T-helper 17 cell (primary cell): ENCODE measurements at regions not wholly inside any gene's neighbourhood (a gene's known extent, or its start where the extent isn't known, plus 50 kb on each side); places are given as distances from the start of the nearest gene placed in this dataset.
"Not testable (repeated sequence)": the region's sequence is repeated elsewhere in the genome, so short reads cannot be mapped to it uniquely, and the experiment has no call there.

ENCODE experiments used
- ATAC-seq: fragments of 150-1000 bp; cut with Tn5 transposase; 2 replicates; pipeline ENCODE4 v1.10.0; 2021; ENCODE audit warnings: mild to moderate bottlenecking, moderate library complexity
- DNase-seq, 3 donors: peaks; one replicate each; pipeline versions ENCODE4 v3.0.0 to v3.0.0-alpha.2; 2020 to 2021
- H3K9me3 ChIP-seq: one replicate; pipeline ENCODE4 v1.7.0; 2013; ENCODE audit warnings: low read length, mild to moderate bottlenecking; ENCODE audit not compliant: control insufficient read depth, poor library complexity, severe bottlenecking
- H3K27ac Mint-ChIP-seq: one replicate; pipeline ENCODE4 v1.8.0; 2022; ENCODE audit warnings: mild to moderate bottlenecking, moderate library complexity, mixed read lengths
- H3K27me3 Mint-ChIP-seq: one replicate; pipeline ENCODE4 v1.8.0; 2022; ENCODE audit warnings: mixed read lengths
- H3K36me3 Mint-ChIP-seq: one replicate; pipeline ENCODE4 v1.8.0; 2022; ENCODE audit warnings: low read depth, mixed read lengths
- H3K4me1 Mint-ChIP-seq: one replicate; pipeline ENCODE4 v1.8.0; 2022; ENCODE audit warnings: mild to moderate bottlenecking, mixed read lengths
- H3K4me3 Mint-ChIP-seq: one replicate; pipeline ENCODE4 v1.8.0; 2022; ENCODE audit warnings: mild to moderate bottlenecking, moderate library complexity, mixed read lengths

- H3K4me3 Mint-ChIP-seq = no peak overlapping the region
These were observed 115.7 kb upstream of the ZNF536 start for GRCh38 chr19:30256496-30256850.

GRCh38 chr19:30263830-30264381 lies 108.3 kb upstream of the ZNF536 start:
- no peak overlapping the region for H3K27ac Mint-ChIP-seq
- peaks cover 43% of the 10 kb centered on the region for H3K27me3 Mint-ChIP-seq
- no peak overlapping the region for H3K4me3 Mint-ChIP-seq
- no peaks in the 10 kb centered on the region for H3K36me3 Mint-ChIP-seq
- no peak for DNase-seq
- no peaks in the 10 kb centered on the region for H3K9me3 ChIP-seq
- peaks cover 2% of the 10 kb centered on the region for H3K4me1 Mint-ChIP-seq
- ATAC-seq = no peak

More at GRCh38 chr19:30256496-30256850, 115.7 kb upstream of the ZNF536 start:
- Mint-ChIP-seq H3K27ac (no peak overlapping the region), H3K27me3 (peaks cover 60% of the 10 kb centered on the region), H3K4me1 (no peaks in the 10 kb centered on the region), H3K36me3 (no peaks in the 10 kb centered on the region)
- H3K9me3 ChIP-seq = no peaks in the 10 kb centered on the region
- DNase-seq (no peak), ATAC-seq (no peak)

GRCh38 chr19:30265918-30266317 lies 106.3 kb upstream of the ZNF536 start:
- not testable (repeated sequence) for ATAC-seq, H3K4me3 Mint-ChIP-seq, H3K36me3 Mint-ChIP-seq, H3K9me3 ChIP-seq, DNase-seq, H3K4me1 Mint-ChIP-seq, H3K27ac Mint-ChIP-seq
- H3K27me3 Mint-ChIP-seq = peaks cover 44% of the 10 kb centered on the region

- H3K27ac Mint-ChIP-seq = no peak overlapping the region
- H3K9me3 ChIP-seq = no peaks in the 10 kb centered on the region
- DNase-seq (no peak), ATAC-seq (no peak)
- H3K4me1 Mint-ChIP-seq = peaks cover 2% of the 10 kb centered on the region
- H3K4me3 Mint-ChIP-seq = no peak overlapping the region
- H3K36me3 Mint-ChIP-seq = no peaks in the 10 kb centered on the region
- peaks cover 44% of the 10 kb centered on the region for H3K27me3 Mint-ChIP-seq
These were observed 105.5 kb upstream of the ZNF536 start for GRCh38 chr19:30266687-30267086.

- Mint-ChIP-seq H3K36me3 (no peaks in the 10 kb centered on the region), H3K4me3 (no peak overlapping the region), H3K27me3 (peaks cover 41% of the 10 kb centered on the region), H3K4me1 (peaks cover 2% of the 10 kb centered on the region), H3K27ac (no peak overlapping the region)
- ATAC-seq (no peak), DNase-seq (no peak)
- H3K9me3 ChIP-seq = no peaks in the 10 kb centered on the region
These were observed 104.9 kb upstream of the ZNF536 start for GRCh38 chr19:30267332-30267731.

GRCh38 chr19:30268601-30269000 lies 103.6 kb upstream of the ZNF536 start:
- no peaks in the 10 kb centered on the region for H3K9me3 ChIP-seq
- Mint-ChIP-seq H3K36me3 (no peaks in the 10 kb centered on the region), H3K4me3 (no peak overlapping the region), H3K27me3 (peaks cover 32% of the 10 kb centered on the region), H3K27ac (no peak overlapping the region), H3K4me1 (peaks cover 1% of the 10 kb centered on the region)
- DNase-seq (no peak), ATAC-seq (no peak)

- no peaks in the 10 kb centered on the region for H3K9me3 ChIP-seq
- no peak for ATAC-seq
- Mint-ChIP-seq H3K4me3 (no peak overlapping the region), H3K27ac (no peak overlapping the region), H3K4me1 (no peaks in the 10 kb centered on the region), H3K27me3 (peaks cover 22% of the 10 kb centered on the region), H3K36me3 (no peaks in the 10 kb centered on the region)
- no peak for DNase-seq
These were observed 102.5 kb upstream of the ZNF536 start for GRCh38 chr19:30269638-30270037.

- no peaks in the 10 kb centered on the region for H3K9me3 ChIP-seq
- Mint-ChIP-seq H3K27me3 (peaks cover 16% of the 10 kb centered on the region), H3K4me1 (no peaks in the 10 kb centered on the region), H3K4me3 (no peak overlapping the region), H3K27ac (no peak overlapping the region), H3K36me3 (no peaks in the 10 kb centered on the region)
- no peak for DNase-seq
- no peak for ATAC-seq
These were observed 100.4 kb upstream of the ZNF536 start for GRCh38 chr19:30271816-30272215.

GRCh38 chr19:30272554-30272953 lies 99.6 kb upstream of the ZNF536 start:
- DNase-seq (no peak), ATAC-seq (no peak)
- Mint-ChIP-seq H3K36me3 (no peaks in the 10 kb centered on the region), H3K4me3 (no peak overlapping the region), H3K4me1 (no peaks in the 10 kb centered on the region), H3K27ac (no peak overlapping the region), H3K27me3 (peaks cover 14% of the 10 kb centered on the region)
- no peaks in the 10 kb centered on the region for H3K9me3 ChIP-seq

- Mint-ChIP-seq H3K27me3 (peaks cover 20% of the 10 kb centered on the region), H3K36me3 (no peaks in the 10 kb centered on the region), H3K27ac (no peak overlapping the region), H3K4me3 (no peak overlapping the region), H3K4me1 (no peaks in the 10 kb centered on the region)
- DNase-seq = no peak
- ATAC-seq = no peak
- H3K9me3 ChIP-seq = no peaks in the 10 kb centered on the region
These were observed 99.0 kb upstream of the ZNF536 start for GRCh38 chr19:30273184-30273583.

GRCh38 chr19:30274987-30275386 lies 97.2 kb upstream of the ZNF536 start:
- ATAC-seq = no peak
- no peaks in the 10 kb centered on the region for H3K36me3 Mint-ChIP-seq

GRCh38 chr19:30276011-30276882 lies 95.9 kb upstream of the ZNF536 start:
- ATAC-seq = no peak
- Mint-ChIP-seq H3K27me3 (peaks cover 15% of the 10 kb centered on the region), H3K4me3 (no peak overlapping the region), H3K4me1 (no peaks in the 10 kb centered on the region), H3K27ac (no peak overlapping the region), H3K36me3 (no peaks in the 10 kb centered on the region)
- no peak for DNase-seq
- H3K9me3 ChIP-seq = no peaks in the 10 kb centered on the region

More at GRCh38 chr19:30274987-30275386, 97.2 kb upstream of the ZNF536 start:
- H3K9me3 ChIP-seq = no peaks in the 10 kb centered on the region
- Mint-ChIP-seq H3K4me3 (no peak overlapping the region), H3K27ac (no peak overlapping the region), H3K4me1 (no peaks in the 10 kb centered on the region), H3K27me3 (peaks cover 16% of the 10 kb centered on the region)
- DNase-seq = no peak

GRCh38 chr19:30276883-30277280 lies 95.3 kb upstream of the ZNF536 start:
- no peak overlapping the region for H3K4me3 Mint-ChIP-seq
- H3K9me3 ChIP-seq = no peaks in the 10 kb centered on the region
- H3K27ac Mint-ChIP-seq = no peak overlapping the region
- ATAC-seq (no peak), DNase-seq (no peak)
- no peaks in the 10 kb centered on the region for H3K36me3 Mint-ChIP-seq
- peaks cover 20% of the 10 kb centered on the region for H3K27me3 Mint-ChIP-seq
- H3K4me1 Mint-ChIP-seq = no peaks in the 10 kb centered on the region
